Stomach (tissue), 4 donors: ENCODE measurements at regions not wholly inside any gene's neighbourhood (a gene's known extent, or its start where the extent isn't known, plus 50 kb on each side); places are given as distances from the start of the nearest gene placed in this dataset.

Source experiments
- EP300 ChIP-seq: sonication (generic); formaldehyde crosslinking; IDR thresholded peaks from one replicate; pipeline ENCODE4 v1.6.1; 2017; ENCODE audit warnings: antibody characterized with exemption
- POLR2A ChIP-seq, 4 donors: fragments of 450-650 bp; IDR thresholded peaks; one replicate each; pipeline ENCODE4 v1.6.1; 2016; ENCODE audit warnings: antibody characterized with exemption in 4 of 4, control low read depth in 2 of 4, mild to moderate bottlenecking in 1 of 4, moderate library complexity in 1 of 4
- TF ChIP-seq, protein P1 (sequence below), 7 experiments: fragments of 450-650 bp in 4 of 7; fragments of 200-600 bp in 3 of 7; sonication (generic) in 3 of 7; IDR thresholded peaks; one replicate each; pipeline ENCODE4 v1.5.1; 2016 to 2019; ENCODE audit warnings: antibody characterized with exemption in 7 of 7, control low read depth in 2 of 7, mild to moderate bottlenecking in 1 of 7

DNA sequence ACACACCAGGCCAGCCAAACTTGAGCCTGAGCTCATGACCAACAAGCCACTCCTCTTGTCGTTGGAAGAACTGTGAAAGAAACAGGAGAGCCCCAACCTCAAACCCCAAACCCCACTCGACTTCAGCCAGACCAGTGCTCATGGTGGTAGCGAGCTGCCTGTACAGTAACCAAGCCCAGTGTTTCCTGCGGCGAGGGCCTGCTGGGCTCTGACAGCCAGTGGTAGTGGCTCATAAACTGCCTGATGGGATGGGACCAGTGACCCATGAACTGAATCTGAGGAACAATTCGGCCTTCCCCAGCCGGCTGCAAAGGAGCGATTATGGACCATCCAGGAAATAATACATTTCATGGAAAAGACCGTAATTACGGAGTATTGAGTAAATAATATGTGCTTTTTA lies 191.9 kb downstream of the RPS24 start:
- TF ChIP-seq, protein P1, sequence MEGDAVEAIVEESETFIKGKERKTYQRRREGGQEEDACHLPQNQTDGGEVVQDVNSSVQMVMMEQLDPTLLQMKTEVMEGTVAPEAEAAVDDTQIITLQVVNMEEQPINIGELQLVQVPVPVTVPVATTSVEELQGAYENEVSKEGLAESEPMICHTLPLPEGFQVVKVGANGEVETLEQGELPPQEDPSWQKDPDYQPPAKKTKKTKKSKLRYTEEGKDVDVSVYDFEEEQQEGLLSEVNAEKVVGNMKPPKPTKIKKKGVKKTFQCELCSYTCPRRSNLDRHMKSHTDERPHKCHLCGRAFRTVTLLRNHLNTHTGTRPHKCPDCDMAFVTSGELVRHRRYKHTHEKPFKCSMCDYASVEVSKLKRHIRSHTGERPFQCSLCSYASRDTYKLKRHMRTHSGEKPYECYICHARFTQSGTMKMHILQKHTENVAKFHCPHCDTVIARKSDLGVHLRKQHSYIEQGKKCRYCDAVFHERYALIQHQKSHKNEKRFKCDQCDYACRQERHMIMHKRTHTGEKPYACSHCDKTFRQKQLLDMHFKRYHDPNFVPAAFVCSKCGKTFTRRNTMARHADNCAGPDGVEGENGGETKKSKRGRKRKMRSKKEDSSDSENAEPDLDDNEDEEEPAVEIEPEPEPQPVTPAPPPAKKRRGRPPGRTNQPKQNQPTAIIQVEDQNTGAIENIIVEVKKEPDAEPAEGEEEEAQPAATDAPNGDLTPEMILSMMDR (IDR thresholded peaks at IDR 0.05): no peak
- TF ChIP-seq EP300 (no peak), POLR2A (IDR thresholded peaks at IDR 0.05) (no peak)
